Peyer's patch (tissue), 4 donors: ENCODE measurements at regions not wholly inside any gene's neighbourhood (a gene's known extent, or its start where the extent isn't known, plus 50 kb on each side); places are given as distances from the start of the nearest gene placed in this dataset.

ENCODE experiments used
- DNase-seq, 3 donors: peaks; one replicate each; pipeline ENCODE4 v3.0.0-alpha.2; 2017 to 2019
- H3K27ac ChIP-seq, 4 donors: fragments of 200-600 bp; sonication (generic); one replicate each; pipeline ENCODE4 v1.5.1; 2016 to 2019
- H3K27me3 ChIP-seq, 2 donors: fragments of 200-600 bp; sonication (generic); one replicate each; pipeline ENCODE4 v1.5.1; 2019
- H3K36me3 ChIP-seq, 3 donors: fragments of 200-600 bp; sonication (generic); one replicate each; pipeline ENCODE4 v1.5.1; 2016 to 2019
- H3K4me1 ChIP-seq, 4 donors: fragments of 200-600 bp; sonication (generic); one replicate each; pipeline ENCODE4 v1.5.1; 2016 to 2019
- H3K4me3 ChIP-seq, 4 donors: fragments of 200-600 bp; sonication (generic); 1 replicate in 3 of 4; 2 replicates in 1 of 4; pipeline ENCODE4 v1.5.1; 2016 to 2019; ENCODE audit warnings: mild to moderate bottlenecking in 1 of 4
- H3K9me3 ChIP-seq, 4 donors: fragments of 200-600 bp; sonication (generic); one replicate each; pipeline ENCODE4 v1.5.1; 2016 to 2019; ENCODE audit warnings: mild to moderate bottlenecking in 1 of 4
- POLR2A ChIP-seq, 2 donors: fragments of 450-650 bp; IDR thresholded peaks; one replicate each; pipeline ENCODE4 v1.5.1; 2017; ENCODE audit warnings: antibody characterized with exemption in 2 of 2, mild to moderate bottlenecking in 2 of 2, moderate library complexity in 2 of 2
- TF ChIP-seq, protein P1 (sequence below), 6 experiments: fragments of 450-650 bp in 4 of 6; fragments of 200-600 bp in 2 of 6; sonication (generic) in 1 of 6; IDR thresholded peaks; one replicate each; pipeline ENCODE4 v1.5.1; 2017 to 2019; ENCODE audit warnings: antibody characterized with exemption in 6 of 6, mild to moderate bottlenecking in 3 of 6, moderate library complexity in 1 of 6

DNA sequence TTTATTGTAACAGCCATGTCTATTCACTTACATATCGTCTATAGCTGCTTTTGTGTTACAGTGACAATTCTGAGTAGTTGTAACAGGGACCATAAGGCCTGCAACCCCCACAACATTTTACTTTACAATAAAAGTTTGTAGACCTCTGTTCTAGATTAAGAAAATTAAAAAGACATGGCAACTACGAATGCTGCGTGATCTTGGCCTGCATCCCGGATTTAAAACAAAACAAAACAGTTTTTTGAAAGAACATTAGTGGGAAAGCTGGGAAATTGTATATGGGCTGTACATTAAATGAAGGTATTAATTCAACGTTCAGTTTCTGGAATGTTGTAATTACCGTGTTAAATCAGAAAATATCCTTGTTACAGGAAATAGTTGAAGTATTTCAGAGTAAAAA lies 64.1 kb downstream of the RMI2 start:
- H3K27me3 ChIP-seq: no peaks in the 10 kb centered on the region
- no peak for DNase-seq
- no peak overlapping the region for H3K4me3 ChIP-seq
- no peaks in the 10 kb centered on the region for H3K4me1 ChIP-seq
- TF ChIP-seq, protein P1, sequence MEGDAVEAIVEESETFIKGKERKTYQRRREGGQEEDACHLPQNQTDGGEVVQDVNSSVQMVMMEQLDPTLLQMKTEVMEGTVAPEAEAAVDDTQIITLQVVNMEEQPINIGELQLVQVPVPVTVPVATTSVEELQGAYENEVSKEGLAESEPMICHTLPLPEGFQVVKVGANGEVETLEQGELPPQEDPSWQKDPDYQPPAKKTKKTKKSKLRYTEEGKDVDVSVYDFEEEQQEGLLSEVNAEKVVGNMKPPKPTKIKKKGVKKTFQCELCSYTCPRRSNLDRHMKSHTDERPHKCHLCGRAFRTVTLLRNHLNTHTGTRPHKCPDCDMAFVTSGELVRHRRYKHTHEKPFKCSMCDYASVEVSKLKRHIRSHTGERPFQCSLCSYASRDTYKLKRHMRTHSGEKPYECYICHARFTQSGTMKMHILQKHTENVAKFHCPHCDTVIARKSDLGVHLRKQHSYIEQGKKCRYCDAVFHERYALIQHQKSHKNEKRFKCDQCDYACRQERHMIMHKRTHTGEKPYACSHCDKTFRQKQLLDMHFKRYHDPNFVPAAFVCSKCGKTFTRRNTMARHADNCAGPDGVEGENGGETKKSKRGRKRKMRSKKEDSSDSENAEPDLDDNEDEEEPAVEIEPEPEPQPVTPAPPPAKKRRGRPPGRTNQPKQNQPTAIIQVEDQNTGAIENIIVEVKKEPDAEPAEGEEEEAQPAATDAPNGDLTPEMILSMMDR (IDR thresholded peaks at IDR 0.05): no peak
- TF ChIP-seq POLR2A (IDR thresholded peaks at IDR 0.05): no peak
- no peaks in the 10 kb centered on the region for H3K9me3 ChIP-seq
- H3K27ac ChIP-seq: no peak overlapping the region
- H3K36me3 ChIP-seq: no peaks in the 10 kb centered on the region

DNA sequence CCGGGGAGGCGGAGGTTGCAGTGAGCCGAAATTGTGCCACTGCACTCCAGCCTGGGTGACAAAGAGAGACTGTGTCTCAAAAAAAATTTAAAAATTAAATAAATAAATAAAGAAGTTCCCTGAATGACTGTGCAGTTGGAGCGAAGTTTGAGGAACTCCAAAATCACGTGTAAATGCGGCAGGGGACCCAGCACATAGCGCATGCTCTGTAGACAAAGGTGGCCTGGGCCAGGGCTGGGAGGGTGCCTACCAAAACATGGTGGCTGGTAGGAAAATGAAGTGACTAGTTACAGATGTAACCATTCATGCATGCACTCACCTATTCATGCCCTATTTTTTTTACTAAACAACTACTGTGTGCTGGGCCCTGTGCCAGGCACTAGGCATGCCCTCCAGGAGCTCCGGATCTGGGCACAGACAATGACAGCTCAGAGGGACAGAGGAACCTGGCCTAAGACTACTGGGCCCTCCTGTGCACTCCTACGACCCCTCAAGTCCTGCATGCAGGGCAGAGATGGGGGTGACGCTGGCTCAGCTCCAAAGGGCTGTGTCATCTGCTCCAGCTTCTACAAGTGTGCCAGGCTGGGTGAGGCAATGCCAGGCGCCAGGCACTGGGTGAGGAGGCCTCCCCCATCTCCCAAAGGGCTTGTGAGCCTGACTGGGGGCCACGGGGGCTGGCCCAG lies 65.3 kb downstream of the RMI2 start:
- Histone ChIP-seq H3K4me3 (no peak overlapping the region), H3K4me1 (no peaks in the 10 kb centered on the region), H3K9me3 (no peaks in the 10 kb centered on the region), H3K27ac (no peak overlapping the region), H3K36me3 (no peaks in the 10 kb centered on the region), H3K27me3 (no peaks in the 10 kb centered on the region)
- no peak for TF ChIP-seq POLR2A (IDR thresholded peaks at IDR 0.05)
- TF ChIP-seq, protein P1 (IDR thresholded peaks at IDR 0.05): no peak
- DNase-seq: no peak

DNA sequence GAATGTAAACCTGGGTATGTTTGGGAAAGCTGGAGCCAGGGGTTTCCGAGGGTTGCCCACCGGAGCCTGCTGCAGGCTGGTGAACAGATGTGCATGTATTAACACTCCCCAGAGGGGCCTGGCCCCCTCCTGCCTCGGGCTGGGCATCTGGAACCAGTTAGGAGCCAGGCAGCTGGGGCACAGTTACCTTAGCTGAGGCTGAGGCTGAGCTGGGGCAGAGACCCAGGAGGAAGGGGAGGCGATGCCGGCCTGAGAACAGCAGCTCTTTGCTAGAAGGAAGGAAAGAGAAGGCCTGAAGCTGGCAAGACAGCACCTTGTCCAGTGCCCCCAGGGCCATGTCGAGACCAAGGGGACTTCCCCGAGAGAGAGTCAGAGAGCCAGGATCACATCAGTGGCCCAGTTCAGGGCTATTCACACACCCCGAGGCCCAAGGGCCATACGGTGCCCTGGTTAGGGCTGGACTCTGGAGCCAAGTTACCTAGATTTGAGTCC lies 65.8 kb downstream of the RMI2 start:
- TF ChIP-seq POLR2A (IDR thresholded peaks at IDR 0.05): no peak
- TF ChIP-seq, protein P1 (IDR thresholded peaks at IDR 0.05): no peak
- Histone ChIP-seq H3K27ac (no peak overlapping the region), H3K4me3 (no peak overlapping the region), H3K9me3 (no peaks in the 10 kb centered on the region), H3K27me3 (no peaks in the 10 kb centered on the region), H3K36me3 (no peaks in the 10 kb centered on the region), H3K4me1 (no peaks in the 10 kb centered on the region)
- no peak for DNase-seq

DNA sequence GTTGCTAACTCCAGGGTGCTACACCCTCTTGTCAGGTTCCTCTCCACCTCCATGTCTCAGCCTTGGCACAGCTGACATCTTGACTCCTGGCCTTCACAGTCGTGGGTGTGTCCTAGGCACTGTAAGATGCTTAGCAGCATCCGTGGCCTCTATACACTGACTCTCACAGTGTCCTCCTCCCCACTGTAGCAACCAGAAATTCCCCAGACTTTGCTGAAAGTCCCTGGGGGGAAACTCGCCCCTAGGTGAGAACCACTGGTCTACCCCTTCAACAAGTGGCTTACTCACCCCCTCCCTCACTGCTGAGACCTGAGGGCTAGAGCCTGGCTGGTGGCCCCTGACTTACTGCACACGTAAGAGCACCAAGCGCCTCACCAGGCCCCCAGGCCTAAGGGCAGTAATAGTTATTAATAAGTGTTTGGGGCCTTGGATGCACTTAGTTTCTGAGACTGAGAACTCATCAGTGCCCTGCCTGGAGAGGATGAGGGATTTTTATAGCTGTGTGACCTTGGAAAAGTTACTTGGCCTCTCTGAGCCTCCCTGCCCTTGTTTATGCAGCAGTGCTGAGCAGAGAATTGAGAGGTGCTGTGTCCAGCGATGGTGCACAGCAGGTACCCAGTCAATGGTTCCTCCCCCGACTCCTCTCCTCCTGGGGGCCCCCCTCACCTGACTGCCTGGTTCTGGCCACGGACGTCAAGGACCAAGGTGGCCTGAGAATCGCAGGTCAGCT lies 67.1 kb downstream of the RMI2 start:
- no peak overlapping the region for H3K27ac ChIP-seq
- TF ChIP-seq, protein P1 (IDR thresholded peaks at IDR 0.05): no peak
- no peak for TF ChIP-seq POLR2A (IDR thresholded peaks at IDR 0.05)
- no peak overlapping the region for H3K4me3 ChIP-seq
- no peaks in the 10 kb centered on the region for H3K9me3 ChIP-seq
- DNase-seq: no peak
- no peaks in the 10 kb centered on the region for H3K27me3 ChIP-seq
- H3K4me1 ChIP-seq: no peaks in the 10 kb centered on the region
- no peaks in the 10 kb centered on the region for H3K36me3 ChIP-seq

DNA sequence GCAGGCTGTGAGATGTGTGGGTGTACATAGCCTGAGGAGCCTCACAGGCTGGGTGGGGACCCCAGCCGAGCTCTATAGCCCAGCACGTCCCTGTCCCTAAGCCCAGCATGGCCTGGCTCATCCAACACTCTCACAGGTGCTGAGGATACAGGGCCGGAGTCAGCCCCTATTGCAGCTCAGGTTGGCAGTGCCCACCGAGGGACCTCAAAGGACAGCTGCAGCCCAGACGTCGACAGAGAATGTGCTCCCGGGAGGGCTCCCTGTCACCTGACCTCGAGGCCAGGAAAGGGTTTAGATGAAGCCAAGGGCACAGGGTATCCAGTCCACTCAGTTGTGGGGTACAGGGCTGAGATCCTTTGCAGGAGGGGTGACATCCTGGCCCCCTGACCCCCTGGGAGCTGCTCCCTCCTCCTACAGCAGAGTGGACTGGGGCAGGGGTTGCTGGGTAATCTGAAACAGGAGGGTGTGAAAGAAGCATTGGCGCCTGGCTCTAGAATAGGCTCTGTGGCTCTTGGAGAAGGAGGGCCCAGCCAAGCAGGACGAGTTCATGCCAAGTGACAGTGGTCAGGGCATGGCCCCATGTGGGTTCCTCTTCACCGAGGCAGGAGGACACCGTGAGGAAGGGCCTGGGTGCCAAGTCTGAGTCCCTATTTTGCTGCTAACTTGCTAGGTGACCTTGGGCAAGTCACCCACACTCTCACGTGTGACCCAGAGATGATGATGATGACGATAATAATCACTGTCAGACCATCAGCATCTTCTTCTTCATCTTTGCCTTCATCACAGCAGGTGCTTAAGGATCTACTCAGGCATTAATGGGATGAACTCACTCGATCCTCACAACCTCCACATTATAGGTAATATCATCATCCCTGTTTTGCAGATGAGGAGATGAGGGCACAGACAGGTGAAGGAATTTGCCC lies 68.0 kb downstream of the RMI2 start:
- H3K27me3 ChIP-seq: no peaks in the 10 kb centered on the region
- no peaks in the 10 kb centered on the region for H3K4me1 ChIP-seq
- no peak for TF ChIP-seq POLR2A (IDR thresholded peaks at IDR 0.05)
- TF ChIP-seq, protein P1 (IDR thresholded peaks at IDR 0.05): no peak
- H3K27ac ChIP-seq: no peak overlapping the region
- H3K4me3 ChIP-seq: no peak overlapping the region
- no peaks in the 10 kb centered on the region for H3K9me3 ChIP-seq
- H3K36me3 ChIP-seq: no peaks in the 10 kb centered on the region
- no peak for DNase-seq
